ENCODE measurements at regions not wholly inside any gene's neighbourhood (a gene's known extent, or its start where the extent isn't known, plus 50 kb on each side); places are given as distances from the start of the nearest gene placed in this dataset.
"Not testable (repeated sequence)": the region's sequence is repeated elsewhere in the genome, so short reads cannot be mapped to it uniquely, and the experiment has no call there.

GRCh38 chr2:116510117-116510671 is 1304.3 kb upstream of the DDX18 start:
- no peak overlapping the region for H3K4me3 ChIP-seq (ENCODE audit: low read depth, low read length)
- no peak for DNase-seq (ENCODE audit: low read depth)
- peak; percentile 54 for TF ChIP-seq CTCF (conservative IDR thresholded peaks at IDR 0.05; ENCODE audit: low read depth, low read length)

GRCh38 chr2:116511426-116511825 is 1303.1 kb upstream of the DDX18 start:
- no peak for TF ChIP-seq CTCF (conservative IDR thresholded peaks at IDR 0.05; ENCODE audit: low read depth, low read length)
- DNase-seq (ENCODE audit: low read depth): no peak

GRCh38 chr2:116513991-116514390 is 1300.5 kb upstream of the DDX18 start:
- H3K4me3 ChIP-seq (ENCODE audit: low read depth, low read length): no peak overlapping the region
- DNase-seq (ENCODE audit: low read depth): no peak
- no peak for TF ChIP-seq CTCF (conservative IDR thresholded peaks at IDR 0.05; ENCODE audit: low read depth, low read length)

More at GRCh38 chr2:116511426-116511825, 1303.1 kb upstream of the DDX18 start:
- H3K4me3 ChIP-seq (ENCODE audit: low read depth, low read length): no peak overlapping the region

GRCh38 chr2:116517936-116518335 is 1296.6 kb upstream of the DDX18 start:
- TF ChIP-seq CTCF (conservative IDR thresholded peaks at IDR 0.05; ENCODE audit: low read depth, low read length): no peak
- no peak for DNase-seq (ENCODE audit: low read depth)

GRCh38 chr2:116537811-116538210 is 1276.7 kb upstream of the DDX18 start:
- no peak overlapping the region for H3K4me3 ChIP-seq (ENCODE audit: low read depth, low read length)
- no peak for TF ChIP-seq CTCF (conservative IDR thresholded peaks at IDR 0.05; ENCODE audit: low read depth, low read length)
- no peak for DNase-seq (ENCODE audit: low read depth)

More at GRCh38 chr2:116517936-116518335, 1296.6 kb upstream of the DDX18 start:
- H3K4me3 ChIP-seq (ENCODE audit: low read depth, low read length): no peak overlapping the region

- no peak overlapping the region for H3K4me3 ChIP-seq (ENCODE audit: low read depth, low read length)
- no peak for TF ChIP-seq CTCF (conservative IDR thresholded peaks at IDR 0.05; ENCODE audit: low read depth, low read length)
- DNase-seq (ENCODE audit: low read depth): no peak
Measured at GRCh38 chr2:116545286-116546068, 1269.0 kb upstream of the DDX18 start.

GRCh38 chr2:116552738-116553419 is 1261.6 kb upstream of the DDX18 start:
- not testable (repeated sequence) for DNase-seq (ENCODE audit: low read depth); H3K4me3 ChIP-seq (ENCODE audit: low read depth, low read length)

All from epithelial cell of proximal tubule (primary cell).